DOHH2 (cell line): ENCODE measurements at regions not wholly inside any gene's neighbourhood (a gene's known extent, or its start where the extent isn't known, plus 50 kb on each side); places are given as distances from the start of the nearest gene placed in this dataset.

Source experiments
- EZH2phosphoT487 ChIP-seq: fragments of 200-600 bp; sonication (generic); IDR thresholded peaks from 2 replicates; pipeline ENCODE4 v1.6.1; 2017; ENCODE audit warnings: borderline replicate concordance, mild to moderate bottlenecking, antibody characterized with exemption, low read length, moderate library complexity, mixed read lengths
- TF ChIP-seq, protein P1 (sequence below): fragments of 200-600 bp; sonication (generic); IDR thresholded peaks from one replicate; pipeline ENCODE4 v1.5.1; 2014; ENCODE audit warnings: antibody characterized with exemption, mild to moderate bottlenecking, low read depth, low read length; ENCODE audit not compliant: poor library complexity, severe bottlenecking

DNA sequence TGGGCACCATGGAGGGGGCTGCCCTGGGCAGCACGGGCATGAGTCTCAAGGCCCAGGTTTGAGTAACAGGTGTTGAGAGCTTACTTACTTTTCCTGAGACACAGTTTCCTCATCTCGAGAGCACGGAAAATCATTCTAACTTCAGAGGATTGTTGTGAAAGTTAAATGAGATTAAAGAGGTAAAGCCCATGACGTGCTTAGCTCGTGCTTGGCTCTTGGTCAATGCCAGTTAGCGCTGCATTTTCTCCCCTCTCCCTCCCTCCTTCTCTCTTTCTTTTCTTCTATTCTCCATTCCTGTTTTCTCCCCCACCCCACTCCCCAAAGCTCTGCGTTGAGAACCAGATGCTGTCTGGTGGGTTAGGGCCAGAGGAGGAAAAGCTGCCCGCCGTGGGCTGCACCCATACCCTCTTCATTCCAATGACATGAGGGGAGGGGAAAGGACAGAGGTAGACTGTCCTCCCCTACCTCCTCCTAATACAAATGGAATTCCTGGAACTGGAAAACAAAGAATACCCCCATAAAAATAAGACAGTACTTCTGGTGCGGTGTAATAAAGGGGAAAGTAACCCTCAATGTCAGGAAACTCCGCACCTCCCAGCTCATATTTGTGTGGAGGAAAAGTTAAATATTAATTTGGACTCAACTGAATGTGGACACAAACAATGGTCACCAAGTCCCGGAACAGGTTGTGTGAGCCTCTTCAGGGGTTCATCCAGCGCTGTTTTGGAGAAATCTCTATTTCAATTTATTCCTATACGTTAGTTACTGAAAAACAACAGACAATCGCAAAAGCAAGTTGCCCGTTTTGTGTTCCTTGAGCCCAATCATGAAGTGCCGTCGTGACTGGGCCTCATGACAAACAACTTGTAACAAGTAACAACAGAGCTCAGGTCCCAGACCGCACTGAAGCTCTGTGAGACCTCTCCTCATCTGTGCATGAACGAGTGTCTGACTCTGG, 54.8 kb upstream of the B3GAT1 start:
- TF ChIP-seq, protein P1, sequence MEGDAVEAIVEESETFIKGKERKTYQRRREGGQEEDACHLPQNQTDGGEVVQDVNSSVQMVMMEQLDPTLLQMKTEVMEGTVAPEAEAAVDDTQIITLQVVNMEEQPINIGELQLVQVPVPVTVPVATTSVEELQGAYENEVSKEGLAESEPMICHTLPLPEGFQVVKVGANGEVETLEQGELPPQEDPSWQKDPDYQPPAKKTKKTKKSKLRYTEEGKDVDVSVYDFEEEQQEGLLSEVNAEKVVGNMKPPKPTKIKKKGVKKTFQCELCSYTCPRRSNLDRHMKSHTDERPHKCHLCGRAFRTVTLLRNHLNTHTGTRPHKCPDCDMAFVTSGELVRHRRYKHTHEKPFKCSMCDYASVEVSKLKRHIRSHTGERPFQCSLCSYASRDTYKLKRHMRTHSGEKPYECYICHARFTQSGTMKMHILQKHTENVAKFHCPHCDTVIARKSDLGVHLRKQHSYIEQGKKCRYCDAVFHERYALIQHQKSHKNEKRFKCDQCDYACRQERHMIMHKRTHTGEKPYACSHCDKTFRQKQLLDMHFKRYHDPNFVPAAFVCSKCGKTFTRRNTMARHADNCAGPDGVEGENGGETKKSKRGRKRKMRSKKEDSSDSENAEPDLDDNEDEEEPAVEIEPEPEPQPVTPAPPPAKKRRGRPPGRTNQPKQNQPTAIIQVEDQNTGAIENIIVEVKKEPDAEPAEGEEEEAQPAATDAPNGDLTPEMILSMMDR, result no peak
- TF ChIP-seq EZH2phosphoT487, result no peak
